ENCODE measurements at regions not wholly inside any gene's neighbourhood (a gene's known extent, or its start where the extent isn't known, plus 50 kb on each side); places are given as distances from the start of the nearest gene placed in this dataset.
"Not testable (repeated sequence)": the region's sequence is repeated elsewhere in the genome, so short reads cannot be mapped to it uniquely, and the experiment has no call there.

- Mint-ChIP-seq H3K27ac (no peak overlapping the region), H3K36me3 (no peaks in the 10 kb centered on the region), H3K9me3 (peaks cover 20 to 27% of the 10 kb centered on the region in 2 donors)
- ATAC-seq (no peak), DNase-seq (ENCODE audit: low spot score in 2 of 2) (no peak)
Measured at GRCh38 chr6:48401016-48401415, 290.0 kb upstream of the PTCHD4 start.

DNA sequence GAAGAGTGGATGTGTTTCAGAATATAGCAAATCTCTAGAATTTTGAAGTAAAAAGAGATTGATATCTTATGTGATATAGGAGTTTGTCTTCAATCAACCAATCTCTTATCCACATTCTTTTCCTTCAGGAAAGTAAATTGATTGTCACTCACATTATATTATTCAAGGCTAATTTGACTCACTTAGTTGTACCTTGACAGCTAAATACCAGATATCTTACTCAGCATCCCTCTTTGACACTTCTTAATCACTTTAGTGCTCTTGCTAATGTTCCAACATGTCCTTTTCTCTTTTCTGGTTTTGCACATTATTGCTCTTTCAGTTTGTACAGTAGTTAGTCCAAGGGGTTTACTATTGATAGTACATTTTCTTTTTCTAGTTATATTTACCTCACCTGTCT, 286.9 kb upstream of the PTCHD4 start:
- H3K27ac Mint-ChIP-seq = no peak overlapping the region
- DNase-seq (ENCODE audit: low spot score in 2 of 2) (no peak), ATAC-seq (no peak)
- H3K9me3 Mint-ChIP-seq = peaks cover 28 to 30% of the 10 kb centered on the region in 2 donors
- H3K36me3 Mint-ChIP-seq = no peaks in the 10 kb centered on the region

DNA sequence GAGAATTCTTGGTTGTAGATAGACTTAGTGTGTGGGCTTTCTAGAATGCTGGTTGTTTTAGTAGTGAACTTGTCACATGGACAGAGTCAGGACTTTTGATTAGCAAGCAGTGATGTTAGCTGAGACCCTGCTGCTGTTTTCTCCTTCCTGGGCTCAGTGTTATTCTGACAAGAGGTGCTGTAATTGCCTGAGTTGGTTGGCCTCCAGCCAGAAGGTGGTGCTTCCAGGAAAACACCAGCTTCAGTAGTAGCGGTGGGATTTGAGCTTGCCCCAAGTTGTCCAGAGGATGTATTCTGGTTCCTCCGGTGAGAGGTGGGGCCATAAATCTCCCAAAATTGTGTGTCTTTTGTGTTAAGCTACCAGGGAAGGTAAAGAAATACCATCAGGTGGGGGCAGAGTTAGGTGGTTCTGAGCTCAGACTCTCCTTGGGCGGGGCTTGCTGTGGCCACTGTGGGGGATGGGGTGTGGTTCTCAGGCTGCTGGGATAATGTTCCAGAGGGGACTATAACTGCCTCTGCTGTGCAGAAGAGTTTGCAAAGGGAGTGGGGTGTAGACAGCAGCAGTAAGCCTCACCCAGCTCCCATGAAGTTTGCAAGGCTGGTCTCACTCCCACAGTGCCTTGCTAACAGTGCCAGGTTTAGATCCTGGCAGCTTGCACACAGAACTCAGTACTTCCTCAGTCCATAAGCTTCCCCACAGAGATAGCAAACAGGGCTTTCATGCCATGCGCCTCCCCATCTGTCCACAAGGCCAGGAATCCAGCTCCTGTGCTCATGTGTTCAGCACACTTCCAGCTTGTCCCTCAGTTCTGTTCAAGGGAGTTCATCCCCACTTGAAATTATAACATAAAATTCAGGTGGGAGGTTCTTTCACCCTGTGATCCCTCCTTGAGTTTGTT, 278.4 kb upstream of the PTCHD4 start:
- ATAC-seq (no peak), DNase-seq (ENCODE audit: low spot score in 2 of 2) (no peak)
- H3K9me3 Mint-ChIP-seq = peaks cover 10 to 20% of the 10 kb centered on the region in 2 donors
- no peak overlapping the region for H3K27ac Mint-ChIP-seq
- no peaks in the 10 kb centered on the region for H3K36me3 Mint-ChIP-seq

- no peak overlapping the region for H3K27ac Mint-ChIP-seq
- no peaks in the 10 kb centered on the region for H3K36me3 Mint-ChIP-seq
- ATAC-seq (no peak), DNase-seq (ENCODE audit: low spot score in 2 of 2) (no peak)
- peaks cover 16 to 22% of the 10 kb centered on the region in 2 donors for H3K9me3 Mint-ChIP-seq
Measured at GRCh38 chr6:48388044-48388443, 277.0 kb upstream of the PTCHD4 start.

GRCh38 chr6:48378884-48379407, 267.9 kb upstream of the PTCHD4 start:
- ATAC-seq (no peak), DNase-seq (ENCODE audit: low spot score in 2 of 2) (no peak)
- H3K27ac Mint-ChIP-seq = no peak overlapping the region
- H3K36me3 Mint-ChIP-seq = no peaks in the 10 kb centered on the region
- H3K9me3 Mint-ChIP-seq = peaks cover 10 to 17% of the 10 kb centered on the region in 2 donors

- peaks cover 8 to 11% of the 10 kb centered on the region in 2 donors for H3K9me3 Mint-ChIP-seq
- no peaks in the 10 kb centered on the region for H3K36me3 Mint-ChIP-seq
- no peak overlapping the region for H3K27ac Mint-ChIP-seq
- no peak for DNase-seq (ENCODE audit: low spot score in 2 of 2)
- no peak for ATAC-seq
Measured at GRCh38 chr6:48377115-48377514, 266.1 kb upstream of the PTCHD4 start.

- ATAC-seq; H3K27ac Mint-ChIP-seq; H3K36me3 Mint-ChIP-seq; DNase-seq (ENCODE audit: low spot score in 2 of 2); H3K9me3 Mint-ChIP-seq: not testable (repeated sequence)
Measured at GRCh38 chr6:48371226-48371625, 260.2 kb upstream of the PTCHD4 start.

- no peak for ATAC-seq
- H3K27ac Mint-ChIP-seq = no peak overlapping the region
Measured at GRCh38 chr6:48369100-48369499, 258.1 kb upstream of the PTCHD4 start.

GRCh38 chr6:48325701-48326100, 214.7 kb upstream of the PTCHD4 start:
- no peak overlapping the region for H3K27ac Mint-ChIP-seq
- no peak for DNase-seq (ENCODE audit: low spot score in 2 of 2)
- peaks cover 15 to 17% of the 10 kb centered on the region in 2 donors for H3K9me3 Mint-ChIP-seq
- H3K36me3 Mint-ChIP-seq = no peaks in the 10 kb centered on the region
- ATAC-seq = no peak

More at GRCh38 chr6:48369100-48369499, 258.1 kb upstream of the PTCHD4 start:
- peaks cover 4 to 5% of the 10 kb centered on the region in 2 donors for H3K9me3 Mint-ChIP-seq
- no peak for DNase-seq (ENCODE audit: low spot score in 2 of 2)
- H3K36me3 Mint-ChIP-seq = no peaks in the 10 kb centered on the region

GRCh38 chr6:48318670-48319069, 207.7 kb upstream of the PTCHD4 start:
- DNase-seq (ENCODE audit: low spot score in 2 of 2) (no peak), ATAC-seq (no peak)
- H3K36me3 Mint-ChIP-seq = no peaks in the 10 kb centered on the region
- no peak overlapping the region for H3K27ac Mint-ChIP-seq
- peaks cover 11 to 27% of the 10 kb centered on the region in 2 donors for H3K9me3 Mint-ChIP-seq

DNA sequence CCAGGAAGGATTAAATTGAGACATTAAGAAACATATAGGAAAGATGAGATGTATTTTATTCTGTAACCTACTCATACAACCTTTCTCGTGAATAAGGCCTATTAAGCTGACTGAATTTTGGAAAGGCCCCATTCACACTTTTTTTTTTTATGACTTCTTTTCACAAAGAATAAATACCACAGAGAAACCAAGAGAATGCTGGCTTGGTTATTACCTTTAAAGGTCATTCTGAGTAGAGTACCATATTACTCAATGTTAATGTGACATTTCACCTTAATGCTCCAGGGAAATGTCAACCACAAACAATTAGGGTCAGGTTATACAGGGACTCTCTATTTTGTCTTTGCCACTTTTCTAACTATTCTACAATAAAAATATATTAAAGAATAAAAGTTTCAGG, 204.9 kb upstream of the PTCHD4 start:
- H3K36me3 Mint-ChIP-seq = no peaks in the 10 kb centered on the region
- no peak for ATAC-seq
- no peak overlapping the region for H3K27ac Mint-ChIP-seq
- DNase-seq (ENCODE audit: low spot score in 2 of 2) = no peak
- H3K9me3 Mint-ChIP-seq = peaks cover 21 to 29% of the 10 kb centered on the region in 2 donors

- H3K27ac Mint-ChIP-seq = no peak overlapping the region
- no peak for DNase-seq (ENCODE audit: low spot score in 2 of 2)
- H3K36me3 Mint-ChIP-seq = no peaks in the 10 kb centered on the region
- H3K9me3 Mint-ChIP-seq = peaks cover 21 to 29% of the 10 kb centered on the region in 2 donors
- no peak for ATAC-seq
Measured at GRCh38 chr6:48315051-48315719, 204.2 kb upstream of the PTCHD4 start.

- Mint-ChIP-seq H3K9me3 (peaks cover 10 to 16% of the 10 kb centered on the region in 2 donors), H3K27ac (no peak overlapping the region), H3K36me3 (no peaks in the 10 kb centered on the region)
- no peak for DNase-seq (ENCODE audit: low spot score in 2 of 2)
- ATAC-seq = no peak
Measured at GRCh38 chr6:48311301-48311700, 200.3 kb upstream of the PTCHD4 start.

GRCh38 chr6:48307573-48307972, 196.6 kb upstream of the PTCHD4 start:
- no peak for DNase-seq (ENCODE audit: low spot score in 2 of 2)
- H3K36me3 Mint-ChIP-seq = no peaks in the 10 kb centered on the region
- no peak overlapping the region for H3K27ac Mint-ChIP-seq
- no peak for ATAC-seq
- peaks cover 18 to 23% of the 10 kb centered on the region in 2 donors for H3K9me3 Mint-ChIP-seq

DNA sequence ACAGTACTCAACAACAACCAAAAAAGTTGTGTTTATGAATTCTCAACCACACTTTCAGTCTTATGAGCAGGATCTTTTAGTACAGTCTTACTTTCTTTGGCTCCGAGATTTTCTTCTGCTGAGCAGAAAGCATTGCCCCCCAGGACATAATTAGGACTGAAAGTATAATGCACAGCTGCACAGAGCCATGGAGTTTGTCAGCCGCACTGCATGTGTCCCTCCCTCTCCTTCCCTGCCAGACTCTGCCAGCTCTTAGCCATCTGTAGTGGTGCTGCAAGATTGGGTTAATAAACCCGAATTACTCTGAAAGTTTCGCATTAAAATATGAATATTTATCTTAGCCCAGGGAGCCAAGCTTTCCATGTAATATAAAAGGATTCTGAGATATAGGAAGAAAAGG, 179.6 kb upstream of the PTCHD4 start:
- no peak overlapping the region for H3K27ac Mint-ChIP-seq
- ATAC-seq = no peak
- peaks cover 18 to 30% of the 10 kb centered on the region in 2 donors for H3K9me3 Mint-ChIP-seq
- no peaks in the 10 kb centered on the region for H3K36me3 Mint-ChIP-seq
- no peak for DNase-seq (ENCODE audit: low spot score in 2 of 2)

- DNase-seq (ENCODE audit: low spot score in 2 of 2) = no peak
- Mint-ChIP-seq H3K36me3 (no peaks in the 10 kb centered on the region), H3K9me3 (peaks cover 18 to 35% of the 10 kb centered on the region in 2 donors), H3K27ac (no peak overlapping the region)
- no peak for ATAC-seq
Measured at GRCh38 chr6:48289841-48290240, 178.8 kb upstream of the PTCHD4 start.

- ATAC-seq = no peak
- H3K36me3 Mint-ChIP-seq = no peaks in the 10 kb centered on the region
- peaks cover 4 to 10% of the 10 kb centered on the region in 2 donors for H3K9me3 Mint-ChIP-seq
- H3K27ac Mint-ChIP-seq = no peak overlapping the region
- DNase-seq (ENCODE audit: low spot score in 2 of 2) = no peak
Measured at GRCh38 chr6:48281217-48281616, 170.2 kb upstream of the PTCHD4 start.

Measured in activated naive CD4-positive, alpha-beta T cell treated with anti-CD3 and anti-CD28 coated beads, Interleukin-2, amount 50 U/mL, for 72 hours (primary cell).